Activated T-helper 1 cell treated with Interleukin-2 at 50 U/mL for 16 hours (primary cell): ENCODE measurements at regions not wholly inside any gene's neighbourhood (a gene's known extent, or its start where the extent isn't known, plus 50 kb on each side); places are given as distances from the start of the nearest gene placed in this dataset.

Experiments used
- DNase-seq: peaks from one replicate; pipeline ENCODE4 v3.0.0-alpha.2; 2020; ENCODE audit warnings: low read depth

DNA sequence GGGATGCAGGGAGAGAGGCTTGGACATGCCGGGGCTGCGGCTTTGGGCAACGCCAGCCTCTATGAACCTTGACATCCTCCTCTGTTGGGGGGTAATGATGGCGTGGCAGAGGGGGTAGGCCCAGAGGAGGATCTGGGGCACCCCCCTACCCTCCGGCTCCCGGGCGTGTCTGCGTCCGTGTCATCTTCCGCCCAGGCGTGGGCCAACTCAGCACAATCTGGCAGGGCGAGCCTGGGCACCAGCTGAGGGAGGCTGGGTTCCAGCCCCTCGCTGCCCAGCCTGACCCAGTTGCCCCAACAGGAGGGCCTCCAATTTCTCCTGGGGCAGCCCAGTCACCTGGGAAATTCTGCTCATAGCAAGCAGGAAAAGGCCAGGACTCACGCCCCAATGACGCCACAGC, 62.9 kb upstream of the IL17B start:
- DNase-seq: no peak

DNA sequence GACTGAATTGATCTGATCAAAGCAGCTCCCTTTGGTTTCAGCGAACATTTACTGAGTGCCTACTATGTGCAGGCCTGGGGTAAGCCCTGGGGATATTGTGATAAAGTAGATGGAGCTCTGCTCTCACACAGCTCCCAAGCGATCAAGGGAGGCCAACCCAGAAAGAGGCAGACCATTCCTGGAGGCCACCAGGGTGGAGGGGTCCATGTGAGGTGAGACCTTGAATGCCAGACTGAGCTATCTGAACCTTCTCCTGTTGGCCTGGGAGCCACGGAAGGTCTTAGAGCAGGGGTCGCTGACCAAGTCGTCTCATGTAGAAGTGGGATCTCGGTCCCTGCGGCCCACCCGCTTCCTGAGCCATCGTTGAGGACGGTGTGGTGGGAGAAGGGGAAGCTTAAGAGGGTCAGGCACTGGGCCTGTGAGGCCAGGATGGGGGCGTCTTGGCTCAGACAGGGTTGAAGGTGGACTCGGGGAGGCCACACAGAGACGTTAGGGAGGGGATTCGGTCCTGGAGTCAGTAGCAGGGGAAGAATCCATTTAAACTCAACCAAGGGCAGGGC, 62.2 kb upstream of the IL17B start:
- DNase-seq: no peak

DNA sequence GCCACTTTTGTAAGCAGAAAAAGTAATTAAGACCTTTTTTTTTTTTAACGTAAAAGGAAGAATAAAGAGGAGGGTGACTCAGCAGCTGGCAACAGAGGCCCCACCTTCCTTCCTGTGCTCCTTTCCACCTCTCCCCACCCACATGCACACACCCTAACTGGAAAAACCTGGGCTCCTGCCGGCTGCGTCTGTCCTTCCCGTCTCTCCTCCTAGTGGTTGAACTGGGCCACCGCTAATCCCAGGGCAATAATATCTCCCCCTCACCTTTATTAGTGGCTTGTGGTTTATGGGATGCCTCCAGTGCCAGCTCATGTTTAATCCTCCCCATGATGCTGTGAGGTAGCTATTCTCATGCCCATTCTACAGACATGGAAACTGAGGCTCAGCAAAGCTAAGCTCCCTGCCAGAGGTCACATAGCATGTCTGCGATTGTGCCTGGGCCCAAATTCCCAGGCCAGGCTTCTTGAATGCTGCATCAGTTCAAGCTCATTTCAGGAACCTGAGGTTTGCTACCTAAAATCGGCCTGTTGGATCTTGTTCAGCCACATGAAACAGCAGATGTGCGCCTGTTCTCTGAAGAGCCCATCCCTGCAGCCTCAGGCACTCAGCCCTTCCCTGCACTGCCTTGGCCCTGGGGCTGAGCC, 60.9 kb upstream of the IL17B start:
- no peak for DNase-seq

DNA sequence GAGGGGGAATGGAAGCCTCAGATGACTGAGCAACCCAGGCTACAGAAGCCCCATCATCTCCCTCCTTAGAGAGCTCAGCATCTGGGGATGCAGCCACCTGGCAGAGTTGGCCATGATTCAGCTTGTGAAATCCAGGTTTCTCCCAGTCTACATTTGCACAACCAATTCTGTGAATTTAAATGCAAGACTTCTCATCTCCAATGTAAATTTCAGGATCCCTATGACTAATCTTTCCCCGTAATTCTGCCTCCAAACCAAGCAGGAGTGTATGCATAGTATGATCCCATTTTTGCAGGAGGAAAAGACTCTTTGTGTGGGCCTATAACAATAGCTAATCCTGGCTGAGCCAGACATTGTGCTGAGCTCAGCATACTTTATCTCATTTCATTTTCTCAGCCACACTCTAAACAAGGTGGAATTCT, 59.6 kb upstream of the IL17B start:
- no peak for DNase-seq

DNA sequence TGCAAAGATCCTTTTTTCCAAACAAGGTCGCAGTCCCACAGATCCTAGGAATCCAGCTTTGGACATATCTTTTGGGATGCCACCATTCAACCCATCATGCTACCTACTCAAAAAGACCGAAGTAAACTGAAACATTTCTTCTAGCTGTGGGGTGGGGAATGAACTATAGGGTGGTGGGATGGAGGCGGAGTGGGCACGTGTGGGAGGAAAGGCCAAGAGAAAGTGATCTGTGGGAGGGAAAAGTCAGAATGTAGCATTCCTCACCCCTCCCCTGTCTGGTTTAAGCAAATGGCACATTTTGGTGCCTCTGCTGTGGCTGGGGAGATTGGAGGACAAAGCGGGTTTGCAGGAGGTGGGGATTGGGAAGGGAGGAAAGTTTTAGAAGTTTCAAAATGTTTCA, 59.2 kb upstream of the IL17B start:
- no peak for DNase-seq

DNA sequence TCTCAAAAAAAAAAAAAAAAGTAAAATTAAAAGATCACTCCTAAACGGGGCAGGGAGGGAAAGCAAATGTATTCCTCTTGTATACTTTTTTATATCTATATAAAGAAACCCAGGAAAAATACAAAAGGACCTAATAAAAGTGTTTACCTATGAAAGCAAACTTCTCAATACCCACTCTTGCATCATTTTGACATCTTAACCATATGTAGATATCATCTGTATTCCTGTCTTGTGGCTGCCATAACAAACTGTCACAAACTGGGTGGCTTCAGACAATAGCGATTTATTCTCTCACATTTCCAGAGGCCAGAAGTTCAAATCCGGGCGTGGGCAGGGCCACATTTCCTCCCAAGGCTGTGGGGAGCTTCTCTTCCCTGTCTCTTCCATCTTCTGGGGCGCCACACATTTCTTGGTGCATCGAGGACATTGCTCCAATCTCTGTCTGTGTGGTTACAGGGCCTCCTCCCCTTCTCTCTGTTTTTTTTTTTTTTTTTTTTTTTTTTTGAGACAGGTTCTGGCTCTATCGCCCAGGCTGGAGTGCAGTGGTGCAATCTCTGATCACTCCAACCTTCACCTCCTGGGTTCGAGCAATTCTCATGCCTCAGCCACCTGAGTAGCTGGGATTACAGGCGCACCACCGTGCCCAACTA, 58.4 kb upstream of the IL17B start:
- DNase-seq: no peak

DNA sequence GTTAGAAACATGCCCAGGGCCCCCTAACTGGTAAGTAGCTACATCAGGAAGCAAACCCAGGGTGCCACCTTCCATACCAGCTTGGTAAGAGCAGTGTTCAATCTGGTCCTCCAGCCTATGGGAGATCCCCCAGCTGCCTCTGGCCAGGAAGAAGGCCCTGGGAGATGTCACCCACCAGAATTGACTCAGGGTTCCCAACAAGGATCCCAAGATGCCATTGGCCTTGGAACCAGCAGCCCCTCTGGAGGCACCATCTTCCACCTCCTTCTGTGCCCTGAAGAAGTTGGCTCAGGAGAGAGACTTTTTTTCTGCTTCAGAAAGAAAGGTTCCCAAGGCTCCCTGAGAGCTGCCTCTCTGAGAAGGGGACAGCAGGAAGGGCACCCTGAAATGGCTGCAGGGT, 56.6 kb upstream of the IL17B start:
- DNase-seq: no peak

DNA sequence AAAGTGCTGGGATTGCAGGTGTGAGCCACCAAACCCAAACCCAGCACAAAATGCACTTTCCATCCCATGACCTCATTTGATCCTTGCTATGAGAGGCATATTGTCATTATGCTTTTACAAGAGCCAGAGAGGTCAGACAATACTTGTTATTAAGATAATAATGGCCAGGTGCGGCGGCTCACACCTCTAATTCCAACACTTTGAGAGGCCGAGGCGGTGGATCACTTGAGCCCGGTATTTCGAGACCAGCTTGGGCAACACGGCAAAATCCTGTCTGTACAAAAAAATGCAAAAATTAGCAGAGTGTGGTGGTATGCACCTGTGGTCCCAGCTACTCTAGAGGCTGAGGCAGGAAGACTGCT, 55.9 kb upstream of the IL17B start:
- DNase-seq: no peak

DNA sequence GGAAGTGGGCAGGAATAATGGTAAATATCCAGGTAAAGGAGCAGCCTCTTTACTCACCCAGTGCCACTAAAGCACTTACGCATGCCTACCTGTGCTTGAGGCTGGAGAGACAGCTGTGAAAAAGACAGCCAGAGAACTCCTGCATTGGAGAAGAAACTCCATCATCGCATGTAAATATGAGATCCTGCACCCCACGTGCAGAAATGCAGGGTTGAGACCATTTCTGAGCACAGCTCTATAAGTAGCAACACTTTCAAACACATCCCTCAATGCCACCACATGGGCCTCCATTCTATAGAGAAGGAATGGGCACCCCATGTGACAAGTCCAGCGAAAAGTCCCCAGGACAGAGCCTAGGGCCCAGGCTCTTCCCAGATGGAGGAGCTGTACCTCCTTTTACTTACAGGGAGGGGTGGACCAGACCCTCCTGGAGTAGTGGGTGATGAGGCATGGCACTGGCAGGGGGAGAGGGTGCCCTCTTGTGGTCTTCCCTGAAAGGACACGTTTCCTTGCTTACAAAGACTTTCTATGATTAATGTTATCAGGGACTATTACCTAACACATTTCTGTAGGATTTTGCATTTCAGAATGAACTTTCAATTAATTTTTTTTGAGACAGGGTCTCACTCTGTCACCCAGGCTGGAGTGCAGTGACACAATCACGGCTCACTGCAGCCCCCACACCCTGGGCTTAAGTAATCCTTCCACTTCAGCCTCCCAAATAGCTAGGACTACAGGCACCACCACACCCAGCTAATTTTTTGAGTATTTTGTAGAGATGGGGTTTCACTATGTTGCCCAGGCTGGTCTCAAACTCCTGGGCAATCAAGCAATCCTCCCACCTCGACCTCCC, 55.3 kb upstream of the IL17B start:
- DNase-seq: peak; percentile 13

DNA sequence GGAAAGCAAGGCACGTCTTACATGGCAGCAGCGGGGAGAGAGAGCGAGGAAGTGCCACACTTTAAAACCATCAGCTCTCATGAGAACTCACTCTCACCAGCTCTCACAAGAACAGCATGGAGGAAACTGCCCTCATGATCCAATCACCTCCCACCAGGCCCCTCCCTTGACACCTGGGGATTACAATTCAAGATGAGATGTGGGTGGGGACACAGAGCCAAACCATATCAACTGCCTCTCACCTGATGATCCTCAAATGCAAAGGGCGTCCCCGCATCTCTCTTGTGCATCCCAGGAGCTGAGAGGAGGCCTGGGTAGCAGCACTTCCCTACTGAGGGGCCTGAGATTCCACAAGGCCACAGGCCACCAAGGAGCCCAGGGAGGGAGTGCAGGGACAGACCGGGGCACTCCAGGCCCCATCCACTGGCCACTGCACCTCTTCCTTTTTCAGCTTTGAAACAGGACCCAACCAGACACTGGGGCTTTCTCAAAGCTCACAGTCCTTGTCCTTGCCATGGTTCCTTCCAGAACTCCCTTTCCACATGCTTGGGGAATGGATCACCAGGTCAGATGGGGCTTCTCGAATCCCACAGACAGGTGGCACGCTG, 54.5 kb upstream of the IL17B start:
- no peak for DNase-seq

DNA sequence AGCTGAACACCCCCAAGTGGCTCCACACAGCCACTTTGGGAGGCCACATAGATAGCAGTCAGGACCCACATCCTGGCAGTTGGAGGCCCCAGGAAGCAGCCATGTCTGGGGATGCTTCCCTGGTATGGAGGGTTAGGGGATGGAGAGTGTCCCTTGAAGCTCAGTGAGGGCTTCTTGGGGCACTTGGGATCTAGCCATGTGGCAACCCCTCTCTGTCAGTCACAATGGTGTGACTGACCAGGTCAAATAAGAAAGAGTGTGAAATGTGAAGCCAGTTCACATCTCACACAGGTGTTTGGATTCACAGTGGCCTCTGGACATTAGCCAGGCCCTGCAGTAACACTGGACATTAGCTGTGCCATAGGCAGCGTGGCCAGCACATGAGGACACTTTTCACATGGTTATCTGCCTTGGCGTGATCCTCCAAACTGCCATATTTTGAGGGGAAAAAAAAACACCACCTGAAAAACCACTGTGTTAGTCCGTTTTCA, 53.9 kb upstream of the IL17B start:
- no peak for DNase-seq

DNA sequence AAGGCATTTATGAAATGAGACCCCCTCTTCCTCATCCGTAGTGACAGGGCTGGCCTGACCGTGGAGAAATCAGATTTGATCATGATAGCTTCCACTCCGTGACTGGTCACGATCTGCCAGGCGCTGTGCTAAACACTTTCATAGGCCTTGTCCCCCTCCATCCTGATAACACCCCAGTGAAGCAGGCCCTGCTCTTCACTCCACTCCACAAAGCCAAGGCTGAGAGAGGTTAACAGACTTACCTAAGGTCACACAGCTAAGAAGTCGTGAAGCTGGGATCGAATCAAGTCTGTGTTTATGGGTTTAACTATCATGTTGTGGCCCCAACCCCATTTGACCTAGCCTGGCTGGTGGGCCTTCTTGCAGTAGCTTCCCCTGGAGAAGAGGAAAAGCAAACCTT, 53.3 kb upstream of the IL17B start:
- DNase-seq: no peak

DNA sequence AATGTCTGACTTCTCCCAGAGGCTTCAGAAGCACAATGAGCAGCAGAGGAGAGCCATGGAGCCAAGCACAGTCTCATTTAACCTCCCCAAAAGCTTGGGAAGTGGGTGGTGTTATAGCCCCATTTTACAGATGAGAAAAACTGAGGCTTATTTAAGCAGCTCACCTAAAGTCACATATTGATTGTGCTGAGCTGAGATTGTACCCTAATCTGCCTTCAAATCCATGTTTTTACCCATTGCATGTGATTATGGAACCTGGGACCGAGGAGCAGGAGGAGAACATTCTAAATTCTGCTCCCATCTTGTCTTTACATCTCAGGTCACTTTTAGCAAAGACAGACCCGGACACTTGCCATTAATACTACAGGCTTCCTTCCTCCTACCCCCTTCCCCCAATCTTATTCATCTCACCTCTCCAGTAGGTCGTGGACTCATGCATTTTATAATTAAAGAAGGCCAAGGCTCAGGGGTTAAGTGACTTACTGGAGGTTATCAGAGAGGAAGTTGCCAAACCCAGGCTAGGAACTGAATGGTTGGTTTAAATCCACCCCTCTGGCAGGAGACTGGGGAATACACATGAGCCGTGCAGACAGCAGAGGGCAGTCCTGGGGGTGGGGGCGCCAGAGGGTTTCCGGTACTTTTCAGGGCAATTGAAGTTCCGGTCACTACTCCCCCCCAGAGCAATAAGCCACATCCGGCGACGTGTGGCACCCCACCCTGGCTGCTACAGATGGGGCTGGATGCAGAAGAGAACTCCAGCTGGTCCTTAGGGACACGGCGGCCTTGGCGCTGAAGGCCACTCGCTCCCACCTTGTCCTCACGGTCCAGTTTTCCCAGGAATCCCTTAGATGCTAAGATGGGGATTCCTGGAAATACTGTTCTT, 51.0 kb upstream of the IL17B start:
- DNase-seq: no peak
